HepG2 (cell line): ENCODE measurements at regions not wholly inside any gene's neighbourhood (a gene's known extent, or its start where the extent isn't known, plus 50 kb on each side); places are given as distances from the start of the nearest gene placed in this dataset.

Experiments
- ATAC-seq: fragments of 200-7000 bp; cut with Tn5 transposase; 3 replicates; pipeline ENCODE4 v1.9.1; 2020; ENCODE audit warnings: mild to moderate bottlenecking, moderate library complexity
- BruUV-seq: library from RNA; stranded (reverse); fragments of 400-500 nt; replicated peaks from 2 replicates; lab custom pipeline; 2021; lab: Mats Ljungman, UMichigan
- CTCF ChIA-PET: fragments of 300-600 bp; formaldehyde crosslinking; extraction: SDS; loops from one replicate; lab custom pipeline; 2021; ENCODE audit warnings: low total read pairs, inconsistent platforms, low intra/inter-chr PET ratio; lab: Yijun Ruan, JAX
- POLR2A ChIA-PET: fragments of 350-600 bp; sonication (Branson Sonifier 250); formaldehyde crosslinking; loops from one replicate; lab custom pipeline; 2020; ENCODE audit warnings: antibody characterized with exemption, inconsistent platforms; lab: Yijun Ruan, JAX
- DNase-seq: peaks from one replicate; pipeline ENCODE4 v3.0.0-alpha.2; 2015; ENCODE audit warnings: low spot score
- FAIRE-seq: peaks from 3 replicates; lab custom pipeline; 2011; peaks lifted over from hg19 to GRCh38; lab: Jason Lieb, UNC
- H2AFZ ChIP-seq: one replicate; pipeline ENCODE4 v1.6.1; 2011; ENCODE audit warnings: low read length, inconsistent platforms
- H3K27ac ChIP-seq: fragments of 300-600 bp; 3 replicates; pipeline ENCODE4 v1.8.0; 2011; ENCODE audit warnings: mixed run types, mild to moderate bottlenecking, mixed read lengths, low read length, inconsistent platforms; ENCODE audit not compliant: insufficient read depth; ENCODE audit errors: extremely low read length
- H3K27me3 ChIP-seq, 2 experiments: fragments of 200-600 bp in 1 of 2; 2 replicates in 1 of 2; 3 replicates in 1 of 2; pipeline versions ENCODE4 v1.6.0 to v1.8.0; 2011; ENCODE audit warnings: low read length in 2 of 2, mild to moderate bottlenecking in 2 of 2, moderate library complexity in 2 of 2, inconsistent platforms in 1 of 2; ENCODE audit not compliant: insufficient read depth in 2 of 2, control insufficient read depth in 1 of 2
- H3K36me3 ChIP-seq, 2 experiments: fragments of 200-600 bp in 1 of 2; replicated peaks in 1 of 2; 2 replicates in 1 of 2; 3 replicates in 1 of 2; pipeline versions ENCODE4 v1.5.1 to v1.8.0; 2011; ENCODE audit warnings: low read length in 2 of 2, inconsistent platforms in 1 of 2; ENCODE audit not compliant: insufficient read depth in 2 of 2, control insufficient read depth in 1 of 2
- H3K4me1 ChIP-seq: 2 replicates; pipeline ENCODE4 v1.5.1; 2012; ENCODE audit warnings: low read length, inconsistent platforms; ENCODE audit not compliant: insufficient read depth
- H3K4me2 ChIP-seq: 2 replicates; pipeline ENCODE4 v1.6.0; 2011; ENCODE audit warnings: low read depth, low read length, inconsistent platforms
- H3K4me3 ChIP-seq, 3 experiments: fragments of 200-600 bp in 1 of 3; sonication (generic), shearing (Covaris generic) in 1 of 3; replicated peaks in 1 of 3; 2 replicates each; pipeline ENCODE4 v1.5.1; 2011 to 2016; ENCODE audit warnings: low read length in 3 of 3, inconsistent platforms in 2 of 3, low read depth in 2 of 3, mild to moderate bottlenecking in 2 of 3, control low read depth in 1 of 3, mixed read lengths in 1 of 3; ENCODE audit not compliant: insufficient read depth in 1 of 3
- H3K79me2 ChIP-seq: one replicate; pipeline ENCODE4 v1.6.1; 2011; ENCODE audit warnings: low read length, inconsistent platforms; ENCODE audit not compliant: insufficient read depth
- H3K9ac ChIP-seq: 2 replicates; pipeline ENCODE4 v1.6.0; 2011; ENCODE audit warnings: mild to moderate bottlenecking, low read depth, low read length, inconsistent platforms; ENCODE audit not compliant: insufficient read depth
- H3K9me3 ChIP-seq: 2 replicates; pipeline ENCODE4 v1.5.1; 2012; ENCODE audit warnings: mild to moderate bottlenecking, low read length
- H4K20me1 ChIP-seq: 2 replicates; pipeline ENCODE4 v1.6.0; 2011; ENCODE audit warnings: inconsistent platforms, mild to moderate bottlenecking, low read length, moderate library complexity; ENCODE audit not compliant: insufficient read depth
- ZNF142 ChIP-seq: sonication (generic); formaldehyde crosslinking; IDR thresholded peaks from 2 replicates; pipeline ENCODE4 v1.4.0; 2020; ENCODE audit warnings: missing genetic modification reagents
- WGBS: methylation state at CpG from one replicate; pipeline ENCODE4 v1.1.6; 2017; ENCODE audit warnings: low lambda C conversion rate; 5-methylcytosine and 5-hydroxymethylcytosine counted together
- in situ Hi-C: cut with HindIII; loops from 2 replicates; pipeline ENCODE4 v1.10.0; 2017; ENCODE audit warnings: low pct_unique_long_range_greater_than_20kb; ENCODE audit not compliant: extremely low pct_ligation_motif_present
- intact Hi-C: fragments of 100-400 bp; cut with micrococcal nuclease; formaldehyde crosslinking; loops from one replicate; pipeline ENCODE4 v1.10.0; 2022; ENCODE audit not compliant: unreplicated experiment
- TF ChIP-seq, protein P1 (sequence below): IDR thresholded peaks from 2 replicates; pipeline ENCODE4 v1.6.1; 2016
- TF ChIP-seq, protein P2 (sequence below): sonication (generic); formaldehyde crosslinking; IDR thresholded peaks from one replicate; pipeline ENCODE4 v1.5.1; 2020; ENCODE audit warnings: mild to moderate bottlenecking, missing genetic modification reagents; ENCODE audit errors: not compliant biosample characterization

DNA sequence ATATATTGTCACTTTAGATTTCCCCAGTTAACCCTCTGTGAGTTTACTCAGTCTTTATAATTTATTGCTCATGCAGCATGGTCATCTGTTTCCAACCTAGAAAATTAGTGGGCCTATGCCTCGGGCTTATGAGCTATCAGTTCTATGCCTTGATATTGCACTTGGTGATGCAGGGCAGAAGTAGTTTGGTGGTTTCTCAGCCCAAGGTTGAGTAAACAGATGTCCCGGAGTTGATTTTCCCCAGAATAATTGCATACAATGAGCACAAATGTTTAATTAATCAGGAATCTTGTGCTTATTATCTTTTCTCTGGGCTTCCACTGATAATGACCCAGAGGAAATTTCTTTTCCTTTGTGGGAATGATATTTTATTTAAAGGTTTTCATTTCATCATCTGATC, 474.0 kb downstream of the CCDC171 start:
- no peak for FAIRE-seq
- H3K4me3 ChIP-seq = no peak overlapping the region
- ChIA-PET CTCF (no interaction called here), POLR2A (no interaction called here)
- no peaks in the 10 kb centered on the region for H4K20me1 ChIP-seq
- 0% methylated on average over 2 of the region's 2 CpGs for WGBS
- in situ Hi-C loops (no loop called here), intact Hi-C loops (no loop called here)
- no peak overlapping the region for H3K27ac ChIP-seq
- H3K79me2 ChIP-seq = no peaks in the 10 kb centered on the region
- TF ChIP-seq, protein P1, sequence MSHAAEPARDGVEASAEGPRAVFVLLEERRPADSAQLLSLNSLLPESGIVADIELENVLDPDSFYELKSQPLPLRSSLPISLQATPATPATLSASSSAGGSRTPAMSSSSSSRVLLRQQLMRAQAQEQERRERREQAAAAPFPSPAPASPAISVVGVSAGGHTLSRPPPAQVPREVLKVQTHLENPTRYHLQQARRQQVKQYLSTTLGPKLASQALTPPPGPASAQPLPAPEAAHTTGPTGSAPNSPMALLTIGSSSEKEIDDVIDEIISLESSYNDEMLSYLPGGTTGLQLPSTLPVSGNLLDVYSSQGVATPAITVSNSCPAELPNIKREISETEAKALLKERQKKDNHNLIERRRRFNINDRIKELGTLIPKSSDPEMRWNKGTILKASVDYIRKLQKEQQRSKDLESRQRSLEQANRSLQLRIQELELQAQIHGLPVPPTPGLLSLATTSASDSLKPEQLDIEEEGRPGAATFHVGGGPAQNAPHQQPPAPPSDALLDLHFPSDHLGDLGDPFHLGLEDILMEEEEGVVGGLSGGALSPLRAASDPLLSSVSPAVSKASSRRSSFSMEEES = no peak
- TF ChIP-seq ZNF142 (CRISPR knock-in tag) = no peak
- TF ChIP-seq, protein P2, sequence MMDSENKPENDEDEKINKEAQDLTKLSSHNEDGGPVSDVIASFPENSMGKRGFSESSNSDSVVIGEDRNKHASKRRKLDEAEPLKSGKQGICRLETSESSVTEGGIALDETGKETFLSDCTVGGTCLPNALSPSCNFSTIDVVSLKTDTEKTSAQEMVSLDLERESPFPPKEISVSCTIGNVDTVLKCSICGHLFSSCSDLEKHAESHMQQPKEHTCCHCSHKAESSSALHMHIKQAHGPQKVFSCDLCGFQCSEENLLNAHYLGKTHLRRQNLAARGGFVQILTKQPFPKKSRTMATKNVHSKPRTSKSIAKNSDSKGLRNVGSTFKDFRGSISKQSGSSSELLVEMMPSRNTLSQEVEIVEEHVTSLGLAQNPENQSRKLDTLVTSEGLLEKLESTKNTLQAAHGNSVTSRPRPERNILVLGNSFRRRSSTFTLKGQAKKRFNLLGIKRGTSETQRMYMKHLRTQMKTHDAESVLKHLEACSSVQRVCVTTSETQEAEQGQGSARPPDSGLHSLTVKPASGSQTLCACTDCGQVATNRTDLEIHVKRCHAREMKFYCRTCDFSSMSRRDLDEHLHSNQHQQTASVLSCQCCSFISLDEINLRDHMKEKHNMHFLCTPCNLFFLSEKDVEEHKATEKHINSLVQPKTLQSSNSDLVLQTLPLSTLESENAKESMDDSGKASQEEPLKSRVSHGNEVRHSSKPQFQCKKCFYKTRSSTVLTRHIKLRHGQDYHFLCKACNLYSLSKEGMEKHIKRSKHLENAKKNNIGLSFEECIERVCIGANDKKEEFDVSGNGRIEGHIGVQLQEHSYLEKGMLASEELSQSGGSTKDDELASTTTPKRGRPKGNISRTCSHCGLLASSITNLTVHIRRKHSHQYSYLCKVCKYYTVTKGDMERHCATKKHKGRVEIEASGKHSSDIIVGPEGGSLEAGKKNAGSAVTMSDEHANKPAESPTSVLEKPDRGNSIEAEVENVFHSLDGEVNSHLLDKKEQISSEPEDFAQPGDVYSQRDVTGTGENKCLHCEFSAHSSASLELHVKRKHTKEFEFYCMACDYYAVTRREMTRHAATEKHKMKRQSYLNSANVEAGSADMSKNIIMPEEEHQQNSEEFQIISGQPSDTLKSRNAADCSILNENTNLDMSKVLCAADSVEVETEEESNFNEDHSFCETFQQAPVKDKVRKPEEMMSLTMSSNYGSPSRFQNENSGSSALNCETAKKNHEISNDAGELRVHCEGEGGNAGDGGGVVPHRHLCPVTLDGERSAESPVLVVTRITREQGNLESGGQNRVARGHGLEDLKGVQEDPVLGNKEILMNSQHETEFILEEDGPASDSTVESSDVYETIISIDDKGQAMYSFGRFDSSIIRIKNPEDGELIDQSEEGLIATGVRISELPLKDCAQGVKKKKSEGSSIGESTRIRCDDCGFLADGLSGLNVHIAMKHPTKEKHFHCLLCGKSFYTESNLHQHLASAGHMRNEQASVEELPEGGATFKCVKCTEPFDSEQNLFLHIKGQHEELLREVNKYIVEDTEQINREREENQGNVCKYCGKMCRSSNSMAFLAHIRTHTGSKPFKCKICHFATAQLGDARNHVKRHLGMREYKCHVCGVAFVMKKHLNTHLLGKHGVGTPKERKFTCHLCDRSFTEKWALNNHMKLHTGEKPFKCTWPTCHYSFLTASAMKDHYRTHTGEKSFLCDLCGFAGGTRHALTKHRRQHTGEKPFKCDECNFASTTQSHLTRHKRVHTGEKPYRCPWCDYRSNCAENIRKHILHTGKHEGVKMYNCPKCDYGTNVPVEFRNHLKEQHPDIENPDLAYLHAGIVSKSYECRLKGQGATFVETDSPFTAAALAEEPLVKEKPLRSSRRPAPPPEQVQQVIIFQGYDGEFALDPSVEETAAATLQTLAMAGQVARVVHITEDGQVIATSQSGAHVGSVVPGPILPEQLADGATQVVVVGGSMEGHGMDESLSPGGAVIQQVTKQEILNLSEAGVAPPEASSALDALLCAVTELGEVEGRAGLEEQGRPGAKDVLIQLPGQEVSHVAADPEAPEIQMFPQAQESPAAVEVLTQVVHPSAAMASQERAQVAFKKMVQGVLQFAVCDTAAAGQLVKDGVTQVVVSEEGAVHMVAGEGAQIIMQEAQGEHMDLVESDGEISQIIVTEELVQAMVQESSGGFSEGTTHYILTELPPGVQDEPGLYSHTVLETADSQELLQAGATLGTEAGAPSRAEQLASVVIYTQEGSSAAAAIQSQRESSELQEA (CRISPR knock-in tag) = no peak
- DNase-seq = no peak
- no peak overlapping the region for H2AFZ ChIP-seq
- no peaks in the 10 kb centered on the region for H3K27me3 ChIP-seq
- no peaks in the 10 kb centered on the region for H3K4me1 ChIP-seq
- H3K36me3 ChIP-seq = no peaks in the 10 kb centered on the region
- no peak overlapping the region for H3K4me2 ChIP-seq
- no peaks in the 10 kb centered on the region for H3K9me3 ChIP-seq
- no TSS peak for BruUV-seq
- no peak for ATAC-seq
- no peak overlapping the region for H3K9ac ChIP-seq
